ENCODE measurements at regions not wholly inside any gene's neighbourhood (a gene's known extent, or its start where the extent isn't known, plus 50 kb on each side); places are given as distances from the start of the nearest gene placed in this dataset.

DNA sequence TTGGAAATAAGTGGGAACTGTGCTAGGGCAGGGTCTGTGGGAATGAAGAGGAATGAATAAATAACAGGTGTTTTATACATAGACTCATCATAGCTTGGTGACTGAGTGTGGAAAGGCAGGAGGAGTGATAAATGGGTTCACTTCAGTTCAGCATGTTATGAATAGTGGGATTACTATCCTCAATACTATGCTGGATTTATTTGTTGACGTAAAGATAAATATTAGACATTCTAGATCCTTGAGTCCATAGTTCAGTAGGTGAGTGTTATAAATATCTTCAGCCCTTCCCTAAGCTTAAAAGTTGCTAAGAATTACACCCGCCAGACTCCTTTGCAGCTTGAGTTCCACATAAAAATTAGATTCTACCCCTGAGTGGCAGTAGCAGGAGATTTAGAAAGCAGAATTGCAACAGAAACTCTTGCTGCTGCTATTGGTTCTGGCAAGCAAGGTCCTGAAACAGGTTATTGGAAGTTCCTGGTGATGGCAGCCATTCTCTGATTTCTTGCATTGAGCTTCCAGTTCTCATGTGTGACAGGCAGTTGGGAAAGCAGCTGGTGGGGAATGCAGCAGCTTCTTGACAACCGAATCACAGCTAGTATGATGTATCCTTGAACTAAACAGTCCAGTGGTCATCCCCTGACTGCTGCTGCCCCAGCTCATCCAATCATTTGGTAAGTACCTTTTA lies 1558.9 kb downstream of the FAM181B start:
- TF ChIP-seq, protein P1, sequence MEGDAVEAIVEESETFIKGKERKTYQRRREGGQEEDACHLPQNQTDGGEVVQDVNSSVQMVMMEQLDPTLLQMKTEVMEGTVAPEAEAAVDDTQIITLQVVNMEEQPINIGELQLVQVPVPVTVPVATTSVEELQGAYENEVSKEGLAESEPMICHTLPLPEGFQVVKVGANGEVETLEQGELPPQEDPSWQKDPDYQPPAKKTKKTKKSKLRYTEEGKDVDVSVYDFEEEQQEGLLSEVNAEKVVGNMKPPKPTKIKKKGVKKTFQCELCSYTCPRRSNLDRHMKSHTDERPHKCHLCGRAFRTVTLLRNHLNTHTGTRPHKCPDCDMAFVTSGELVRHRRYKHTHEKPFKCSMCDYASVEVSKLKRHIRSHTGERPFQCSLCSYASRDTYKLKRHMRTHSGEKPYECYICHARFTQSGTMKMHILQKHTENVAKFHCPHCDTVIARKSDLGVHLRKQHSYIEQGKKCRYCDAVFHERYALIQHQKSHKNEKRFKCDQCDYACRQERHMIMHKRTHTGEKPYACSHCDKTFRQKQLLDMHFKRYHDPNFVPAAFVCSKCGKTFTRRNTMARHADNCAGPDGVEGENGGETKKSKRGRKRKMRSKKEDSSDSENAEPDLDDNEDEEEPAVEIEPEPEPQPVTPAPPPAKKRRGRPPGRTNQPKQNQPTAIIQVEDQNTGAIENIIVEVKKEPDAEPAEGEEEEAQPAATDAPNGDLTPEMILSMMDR (conservative IDR thresholded peaks at IDR 0.05 in 1 of 2, IDR thresholded peaks at IDR 0.05 in 1 of 2; ENCODE audit: extremely low read depth in 1 of 2, insufficient read depth in 1 of 2, low read depth in 1 of 2, low read length in 2 of 2) = no peak
- no peak for TF ChIP-seq EZH2 (IDR thresholded peaks at IDR 0.05; ENCODE audit: borderline replicate concordance, low read length)

Measured in mammary epithelial cell (primary cell).